ENCODE measurements at regions not wholly inside any gene's neighbourhood (a gene's known extent, or its start where the extent isn't known, plus 50 kb on each side); places are given as distances from the start of the nearest gene placed in this dataset.

GRCh38 chr5:121758615-121759014 lies 93.1 kb upstream of the FTMT start:
- DNase-seq = no peak

GRCh38 chr5:121762426-121762825 lies 89.3 kb upstream of the FTMT start:
- DNase-seq = no peak

GRCh38 chr5:121763665-121764064 lies 88.0 kb upstream of the FTMT start:
- no peak for DNase-seq

GRCh38 chr5:121780406-121780805 lies 71.3 kb upstream of the FTMT start:
- DNase-seq = no peak

GRCh38 chr5:121783700-121784099 lies 68.0 kb upstream of the FTMT start:
- DNase-seq = no peak

- no peak for DNase-seq
These were observed 57.9 kb upstream of the FTMT start for GRCh38 chr5:121793791-121794190.

GRCh38 chr5:121795511-121795910 lies 56.2 kb upstream of the FTMT start:
- DNase-seq = no peak

- no peak for DNase-seq
These were observed 53.8 kb upstream of the FTMT start for GRCh38 chr5:121797681-121798518.

Data from activated gamma-delta T cell (primary cell).